MM.1S (cell line): ENCODE measurements at regions not wholly inside any gene's neighbourhood (a gene's known extent, or its start where the extent isn't known, plus 50 kb on each side); places are given as distances from the start of the nearest gene placed in this dataset.

Experiments
- DNase-seq: peaks from one replicate; pipeline ENCODE4 v3.0.0-alpha.2; 2015
- H2AFZ ChIP-seq: fragments of 300-600 bp; sonication (generic); 2 replicates; pipeline ENCODE4 v1.6.0; 2016; ENCODE audit warnings: antibody characterized with exemption, low read length
- H3F3A ChIP-seq: fragments of 300-600 bp; sonication (generic); 2 replicates; pipeline ENCODE4 v1.6.1; 2016; ENCODE audit warnings: mild to moderate bottlenecking, antibody characterized with exemption, low read length, moderate library complexity, mixed read lengths; ENCODE audit not compliant: insufficient read depth
- H3K27ac ChIP-seq: fragments of 300-600 bp; sonication (generic); 2 replicates; pipeline ENCODE4 v1.5.1; 2016; ENCODE audit warnings: mild to moderate bottlenecking, low read length
- H3K27me3 ChIP-seq: fragments of 300-600 bp; sonication (generic); replicated peaks from 2 replicates; pipeline ENCODE4 v1.6.0; 2016; ENCODE audit warnings: low read length; ENCODE audit not compliant: insufficient read depth
- H3K36me3 ChIP-seq: fragments of 300-600 bp; sonication (generic); replicated peaks from 2 replicates; pipeline ENCODE4 v1.6.1; 2016; ENCODE audit warnings: mild to moderate bottlenecking, low read length, mixed read lengths; ENCODE audit not compliant: insufficient read depth
- H3K4me1 ChIP-seq: fragments of 300-600 bp; sonication (generic); 2 replicates; pipeline ENCODE4 v1.6.1; 2016; ENCODE audit warnings: low read length, mixed read lengths
- H3K4me2 ChIP-seq: fragments of 300-600 bp; sonication (generic); 2 replicates; pipeline ENCODE4 v1.6.0; 2016; ENCODE audit warnings: low read depth, low read length
- H3K4me3 ChIP-seq: fragments of 300-600 bp; sonication (generic); 2 replicates; pipeline ENCODE4 v1.5.1; 2016; ENCODE audit warnings: low read length, mixed read lengths
- H3K79me2 ChIP-seq: fragments of 300-600 bp; sonication (generic); 2 replicates; pipeline ENCODE4 v1.6.1; 2016; ENCODE audit warnings: mixed run types, low read length, mixed read lengths
- H3K9ac ChIP-seq: fragments of 300-600 bp; sonication (generic); 2 replicates; pipeline ENCODE4 v1.6.1; 2016; ENCODE audit warnings: low read length, mixed read lengths
- H3K9me2 ChIP-seq: fragments of 300-600 bp; sonication (generic); replicated peaks from 2 replicates; pipeline ENCODE4 v1.6.1; 2016; ENCODE audit warnings: mild to moderate bottlenecking, low read length, mixed read lengths; ENCODE audit not compliant: insufficient read depth
- H3K9me3 ChIP-seq: fragments of 300-600 bp; sonication (generic); replicated peaks from 2 replicates; pipeline ENCODE4 v1.6.1; 2016; ENCODE audit warnings: mild to moderate bottlenecking, low read length, mixed read lengths; ENCODE audit not compliant: insufficient read depth
- H4K20me1 ChIP-seq: fragments of 300-600 bp; sonication (generic); 2 replicates; pipeline ENCODE4 v1.6.1; 2016; ENCODE audit warnings: mild to moderate bottlenecking, low read length, moderate library complexity, mixed read lengths; ENCODE audit not compliant: insufficient read depth
- EZH2 ChIP-seq: fragments of 300-600 bp; sonication (generic); optimal IDR thresholded peaks from 2 replicates; pipeline ENCODE3; 2017; ENCODE audit warnings: low read depth, mild to moderate bottlenecking, antibody characterized with exemption, low read length, mixed read lengths
- EZH2phosphoT487 ChIP-seq: fragments of 300-600 bp; sonication (generic); IDR thresholded peaks from 2 replicates; pipeline ENCODE4 v1.6.1; 2018; ENCODE audit warnings: antibody characterized with exemption, low read length
- TF ChIP-seq, protein P1 (sequence below): fragments of 300-600 bp; sonication (generic); IDR thresholded peaks from 2 replicates; pipeline ENCODE4 v1.5.1; 2016; ENCODE audit warnings: antibody characterized with exemption, low read length, mixed read lengths

DNA sequence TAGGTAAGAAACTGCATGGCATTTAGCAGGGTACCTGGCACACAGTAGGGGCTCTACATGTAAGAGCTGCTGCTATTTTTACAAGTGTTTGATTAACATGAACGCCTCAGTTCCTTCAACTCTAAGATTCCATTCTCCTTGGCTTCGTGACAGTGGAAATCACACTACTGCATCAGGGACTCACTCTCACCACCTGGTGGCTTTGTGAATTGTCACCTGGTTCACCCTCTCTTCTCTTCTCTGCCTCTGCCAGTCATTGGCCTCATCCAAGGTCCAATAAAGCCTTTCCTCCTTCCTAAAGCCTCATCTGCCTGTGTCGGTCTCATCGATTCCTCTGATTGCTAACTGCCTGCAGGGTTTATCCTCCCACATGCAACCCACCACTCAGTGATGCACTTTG is 476.4 kb downstream of the VRK1 start:
- Histone ChIP-seq H3F3A (no peaks in the 10 kb centered on the region), H3K79me2 (no peaks in the 10 kb centered on the region), H3K36me3 (no peaks in the 10 kb centered on the region), H3K9me2 (no peaks in the 10 kb centered on the region), H2AFZ (no peak overlapping the region), H3K4me2 (no peak overlapping the region), H3K4me3 (no peak overlapping the region), H3K27me3 (no peaks in the 10 kb centered on the region), H3K9me3 (no peaks in the 10 kb centered on the region), H4K20me1 (no peaks in the 10 kb centered on the region), H3K27ac (no peak overlapping the region), H3K9ac (no peak overlapping the region), H3K4me1 (no peaks in the 10 kb centered on the region)
- TF ChIP-seq EZH2phosphoT487 (no peak), EZH2 (no peak)
- TF ChIP-seq, protein P1, sequence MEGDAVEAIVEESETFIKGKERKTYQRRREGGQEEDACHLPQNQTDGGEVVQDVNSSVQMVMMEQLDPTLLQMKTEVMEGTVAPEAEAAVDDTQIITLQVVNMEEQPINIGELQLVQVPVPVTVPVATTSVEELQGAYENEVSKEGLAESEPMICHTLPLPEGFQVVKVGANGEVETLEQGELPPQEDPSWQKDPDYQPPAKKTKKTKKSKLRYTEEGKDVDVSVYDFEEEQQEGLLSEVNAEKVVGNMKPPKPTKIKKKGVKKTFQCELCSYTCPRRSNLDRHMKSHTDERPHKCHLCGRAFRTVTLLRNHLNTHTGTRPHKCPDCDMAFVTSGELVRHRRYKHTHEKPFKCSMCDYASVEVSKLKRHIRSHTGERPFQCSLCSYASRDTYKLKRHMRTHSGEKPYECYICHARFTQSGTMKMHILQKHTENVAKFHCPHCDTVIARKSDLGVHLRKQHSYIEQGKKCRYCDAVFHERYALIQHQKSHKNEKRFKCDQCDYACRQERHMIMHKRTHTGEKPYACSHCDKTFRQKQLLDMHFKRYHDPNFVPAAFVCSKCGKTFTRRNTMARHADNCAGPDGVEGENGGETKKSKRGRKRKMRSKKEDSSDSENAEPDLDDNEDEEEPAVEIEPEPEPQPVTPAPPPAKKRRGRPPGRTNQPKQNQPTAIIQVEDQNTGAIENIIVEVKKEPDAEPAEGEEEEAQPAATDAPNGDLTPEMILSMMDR = no peak
- no peak for DNase-seq

DNA sequence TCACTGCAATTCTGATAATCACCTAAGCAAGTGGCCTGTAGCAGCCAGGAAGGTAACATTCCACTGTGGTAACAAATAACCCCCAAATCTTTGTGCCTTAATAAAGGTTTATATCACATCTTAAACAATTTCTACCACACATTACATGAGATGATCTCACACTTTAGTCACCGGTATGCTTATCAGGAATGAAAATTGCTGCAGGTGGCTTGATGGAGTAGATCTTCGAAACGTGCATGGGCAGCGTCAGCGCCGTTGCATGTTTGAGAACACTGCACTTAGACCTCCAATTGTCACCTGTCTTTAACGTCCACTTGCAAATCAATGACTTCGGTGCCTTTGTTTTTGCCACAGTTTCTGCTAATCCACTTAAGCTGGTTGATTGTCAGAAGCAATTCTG is 477.4 kb downstream of the VRK1 start:
- no peaks in the 10 kb centered on the region for H3K4me1 ChIP-seq

DNA sequence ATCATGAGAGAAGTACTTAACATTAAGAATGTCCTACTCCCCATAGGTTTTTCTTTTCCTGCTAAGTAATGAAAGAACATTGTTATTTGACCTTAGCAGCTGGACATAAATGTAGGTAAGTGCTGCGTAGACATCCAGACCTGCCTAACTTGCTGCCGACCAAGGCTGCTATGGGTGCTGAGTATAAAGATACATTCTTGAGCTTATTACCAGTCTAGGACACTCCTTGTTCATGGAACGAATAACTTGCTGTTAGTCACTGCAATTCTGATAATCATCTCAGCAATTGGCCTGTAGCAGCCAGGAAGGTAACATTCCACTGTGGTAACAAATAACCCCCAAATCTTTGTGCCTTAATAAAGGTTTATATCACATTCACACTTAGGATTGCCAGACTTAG is 478.1 kb downstream of the VRK1 start:
- Histone ChIP-seq H3K27ac (no peak overlapping the region), H4K20me1 (no peaks in the 10 kb centered on the region), H3K4me2 (no peak overlapping the region), H3K79me2 (no peaks in the 10 kb centered on the region), H3K27me3 (no peaks in the 10 kb centered on the region), H2AFZ (no peak overlapping the region), H3K9me2 (no peaks in the 10 kb centered on the region), H3K9ac (no peak overlapping the region), H3K36me3 (no peaks in the 10 kb centered on the region), H3K4me1 (no peaks in the 10 kb centered on the region), H3F3A (no peaks in the 10 kb centered on the region), H3K4me3 (no peak overlapping the region), H3K9me3 (no peaks in the 10 kb centered on the region)
- TF ChIP-seq, protein P1 = no peak
- TF ChIP-seq EZH2 (no peak), EZH2phosphoT487 (no peak)
- no peak for DNase-seq

More for the DNA sequence above, 477.4 kb downstream of the VRK1 start:
- Histone ChIP-seq H4K20me1 (no peaks in the 10 kb centered on the region), H3F3A (no peaks in the 10 kb centered on the region), H2AFZ (no peak overlapping the region), H3K9ac (no peak overlapping the region), H3K27ac (no peak overlapping the region), H3K27me3 (no peaks in the 10 kb centered on the region), H3K9me3 (no peaks in the 10 kb centered on the region), H3K4me2 (no peak overlapping the region), H3K4me3 (no peak overlapping the region), H3K9me2 (no peaks in the 10 kb centered on the region), H3K36me3 (no peaks in the 10 kb centered on the region), H3K79me2 (no peaks in the 10 kb centered on the region)
- DNase-seq = no peak
- TF ChIP-seq, protein P1 = no peak
- TF ChIP-seq EZH2phosphoT487 (no peak), EZH2 (no peak)
